ENCODE measurements at regions not wholly inside any gene's neighbourhood (a gene's known extent, or its start where the extent isn't known, plus 50 kb on each side); places are given as distances from the start of the nearest gene placed in this dataset.
"Not testable (repeated sequence)": the region's sequence is repeated elsewhere in the genome, so short reads cannot be mapped to it uniquely, and the experiment has no call there.

DNA sequence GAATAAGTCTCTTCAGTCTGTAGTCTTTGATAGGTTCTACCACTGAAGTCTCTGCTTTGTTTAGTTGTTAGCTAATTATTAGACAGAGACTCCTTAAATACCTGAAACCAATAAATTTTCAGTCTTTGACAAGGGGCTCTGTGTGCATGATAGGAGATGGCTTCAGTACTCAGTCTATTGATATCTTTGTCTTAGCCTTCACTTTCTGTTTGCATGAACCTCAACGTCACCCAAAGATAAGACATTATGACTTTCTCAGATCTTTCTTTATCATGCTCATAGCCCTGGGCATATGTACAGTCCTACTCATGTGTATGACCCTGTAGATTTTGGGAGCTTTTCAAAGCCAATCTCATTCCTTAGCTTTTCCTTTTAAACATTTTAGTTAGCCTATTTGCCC is 183.5 kb upstream of the GCFC2 start:
- no peaks in the 10 kb centered on the region for H3K9me3 ChIP-seq (ENCODE audit: severe bottlenecking)
- no peak overlapping the region for H3K4me3 ChIP-seq (ENCODE audit: low read depth, low read length)
- H3K27ac ChIP-seq, result no peak overlapping the region
- no peaks in the 10 kb centered on the region for H3K27me3 ChIP-seq (ENCODE audit: insufficient read depth, low read depth, severe bottlenecking)
- DNase-seq, result no peak
- no peaks in the 10 kb centered on the region for H3K36me3 ChIP-seq
- TF ChIP-seq CTCF (IDR thresholded peaks at IDR 0.05; ENCODE audit: low read depth, low read length), result no peak

- Histone ChIP-seq H3K36me3 (no peaks in the 10 kb centered on the region), H3K27ac (no peak overlapping the region), H3K27me3 (ENCODE audit: insufficient read depth, low read depth, severe bottlenecking) (no peaks in the 10 kb centered on the region), H3K9me3 (ENCODE audit: severe bottlenecking) (no peaks in the 10 kb centered on the region), H3K4me3 (ENCODE audit: low read depth, low read length) (no peak overlapping the region)
- no peak for TF ChIP-seq CTCF (IDR thresholded peaks at IDR 0.05; ENCODE audit: low read depth, low read length)
- DNase-seq, result no peak
Observed at GRCh38 chr2:75892490-75892889, 181.8 kb upstream of the GCFC2 start.

DNA sequence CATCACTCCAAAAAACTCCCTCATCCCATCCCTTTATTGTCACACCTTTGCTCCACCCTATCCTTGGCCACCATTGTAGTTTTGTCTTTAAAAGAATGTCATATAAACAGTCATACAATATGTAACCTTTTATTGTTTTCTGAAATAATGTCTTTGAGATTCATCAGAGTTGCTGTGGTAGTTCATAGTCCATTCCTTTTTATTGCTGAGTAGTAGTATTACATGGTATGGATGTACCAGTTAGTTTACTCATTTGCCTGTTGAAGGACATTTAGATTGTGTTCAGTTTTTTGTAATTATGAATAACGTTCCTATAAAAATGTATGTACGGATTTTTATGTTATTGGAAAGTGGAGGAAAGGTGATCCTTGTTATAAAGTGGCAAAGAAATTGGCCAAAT is 171.8 kb upstream of the GCFC2 start:
- Histone ChIP-seq H3K27ac (no peak overlapping the region), H3K4me3 (ENCODE audit: low read depth, low read length) (no peak overlapping the region), H3K36me3 (no peaks in the 10 kb centered on the region), H3K9me3 (ENCODE audit: severe bottlenecking) (no peaks in the 10 kb centered on the region), H3K27me3 (ENCODE audit: insufficient read depth, low read depth, severe bottlenecking) (no peaks in the 10 kb centered on the region)
- DNase-seq, result no peak
- TF ChIP-seq CTCF (IDR thresholded peaks at IDR 0.05; ENCODE audit: low read depth, low read length), result no peak

DNA sequence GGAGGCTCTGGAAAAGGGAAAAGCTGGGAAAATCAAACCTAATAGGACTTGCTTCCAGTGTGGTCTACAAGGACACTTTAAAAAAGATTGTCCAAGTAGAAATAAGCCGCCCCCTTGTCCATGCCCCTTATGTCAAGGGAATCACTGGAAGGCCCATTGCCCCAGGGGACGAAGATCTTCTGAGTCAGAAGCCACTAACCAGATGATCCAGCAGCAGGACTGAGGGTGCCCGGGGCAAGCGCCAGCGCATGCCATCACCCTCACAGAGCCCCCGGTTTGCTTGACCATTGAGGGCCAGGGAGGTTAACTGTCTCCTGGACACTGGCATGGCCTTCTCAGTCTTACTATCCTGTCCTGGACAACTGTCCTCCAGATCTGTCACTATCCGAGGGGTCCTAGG is 164.9 kb upstream of the GCFC2 start:
- H3K4me3 ChIP-seq (ENCODE audit: low read depth, low read length); H3K27me3 ChIP-seq (ENCODE audit: insufficient read depth, low read depth, severe bottlenecking); H3K27ac ChIP-seq; H3K9me3 ChIP-seq (ENCODE audit: severe bottlenecking); DNase-seq; H3K36me3 ChIP-seq: not testable (repeated sequence)

- H3K9me3 ChIP-seq (ENCODE audit: severe bottlenecking); H3K4me3 ChIP-seq (ENCODE audit: low read depth, low read length); H3K36me3 ChIP-seq; H3K27ac ChIP-seq; DNase-seq; H3K27me3 ChIP-seq (ENCODE audit: insufficient read depth, low read depth, severe bottlenecking): not testable (repeated sequence)
Observed at GRCh38 chr2:75871762-75872614, 161.3 kb upstream of the GCFC2 start.

- TF ChIP-seq CTCF (IDR thresholded peaks at IDR 0.05; ENCODE audit: low read depth, low read length), result no peak
- Histone ChIP-seq H3K9me3 (ENCODE audit: severe bottlenecking) (no peaks in the 10 kb centered on the region), H3K27me3 (ENCODE audit: insufficient read depth, low read depth, severe bottlenecking) (no peaks in the 10 kb centered on the region), H3K4me3 (ENCODE audit: low read depth, low read length) (no peak overlapping the region), H3K27ac (no peak overlapping the region), H3K36me3 (no peaks in the 10 kb centered on the region)
- no peak for DNase-seq
Observed at GRCh38 chr2:75870651-75871137, 160.0 kb upstream of the GCFC2 start.

- Histone ChIP-seq H3K36me3 (no peaks in the 10 kb centered on the region), H3K27ac (no peak overlapping the region), H3K4me3 (ENCODE audit: low read depth, low read length) (no peak overlapping the region), H3K9me3 (ENCODE audit: severe bottlenecking) (no peaks in the 10 kb centered on the region), H3K27me3 (ENCODE audit: insufficient read depth, low read depth, severe bottlenecking) (no peaks in the 10 kb centered on the region)
- DNase-seq, result no peak
- TF ChIP-seq CTCF (IDR thresholded peaks at IDR 0.05; ENCODE audit: low read depth, low read length), result no peak
Observed at GRCh38 chr2:75870133-75870532, 159.4 kb upstream of the GCFC2 start.
